ENCODE measurements at regions not wholly inside any gene's neighbourhood (a gene's known extent, or its start where the extent isn't known, plus 50 kb on each side); places are given as distances from the start of the nearest gene placed in this dataset.

DNA sequence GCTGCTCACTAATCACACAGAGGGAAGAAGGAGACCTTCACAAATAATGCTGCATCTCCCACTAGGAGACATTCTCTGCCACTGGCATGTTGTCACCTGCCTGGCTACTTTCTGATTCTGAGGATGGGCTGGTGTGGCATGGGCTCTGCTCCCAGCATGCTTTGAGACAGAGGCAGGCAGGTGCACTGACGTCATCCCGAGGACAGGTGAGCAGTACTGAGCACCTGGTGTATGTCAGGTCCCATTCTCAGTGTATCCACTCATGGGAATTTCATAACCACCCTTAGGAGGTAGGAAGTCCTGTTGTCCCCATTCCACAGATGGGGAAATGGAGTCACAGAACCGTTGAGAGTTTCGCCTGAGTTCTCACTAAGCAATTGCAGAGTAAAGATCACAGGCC lies 597.9 kb downstream of the VRK1 start:
- DNase-seq (ENCODE audit: low spot score): no peak
- intact Hi-C loops (cut with DNase I): no loop called here

DNA sequence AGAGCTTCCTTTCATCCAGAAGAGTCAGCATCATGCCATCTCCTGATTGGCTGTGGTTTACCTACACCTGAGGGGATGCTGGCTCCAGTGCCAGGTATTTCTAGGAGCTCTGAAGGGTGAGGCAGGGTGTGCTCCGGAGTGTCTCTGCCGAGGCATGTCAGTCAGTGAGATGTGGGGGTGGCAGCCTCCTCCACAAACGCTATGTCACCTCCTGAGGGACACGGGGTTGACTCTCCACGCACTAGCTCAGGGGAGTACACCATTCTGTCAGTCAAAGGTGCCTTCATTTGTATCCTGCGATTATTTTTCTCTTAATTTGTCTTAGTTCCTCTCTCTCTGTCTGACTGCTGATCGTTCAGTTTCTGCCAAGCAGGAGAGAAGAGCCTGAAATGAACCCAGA lies 604.5 kb downstream of the VRK1 start:
- no peak for DNase-seq (ENCODE audit: low spot score)
- intact Hi-C loops (cut with DNase I): no loop called here

DNA sequence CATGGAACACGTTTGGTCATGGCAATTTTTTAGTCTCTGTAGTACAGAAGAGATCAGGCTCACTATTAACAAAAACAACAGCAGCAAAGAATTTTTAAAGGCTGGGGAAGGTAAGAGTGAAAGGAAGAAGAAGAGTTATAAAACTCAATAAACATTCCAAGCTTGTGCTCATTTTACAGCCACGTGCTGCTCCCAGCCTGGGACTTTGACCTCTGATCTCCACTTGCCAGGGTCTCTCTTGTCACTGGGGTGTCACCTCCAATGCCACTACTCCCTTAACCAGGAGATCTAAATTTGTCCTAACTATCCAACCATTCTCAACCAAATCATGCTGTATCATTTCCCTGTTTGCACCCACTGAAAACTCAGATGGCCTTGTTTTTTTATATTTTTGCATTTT lies 605.1 kb downstream of the VRK1 start:
- no peak for DNase-seq (ENCODE audit: low spot score)
- intact Hi-C loops (cut with DNase I): no loop called here

- no peak for DNase-seq (ENCODE audit: low spot score)
- intact Hi-C loops (cut with DNase I): no loop called here
These were observed 610.7 kb downstream of the VRK1 start for GRCh38 chr14:97407701-97408407.

GRCh38 chr14:97408503-97408902 lies 611.3 kb downstream of the VRK1 start:
- intact Hi-C loops (cut with DNase I): no loop called here
- no peak for DNase-seq (ENCODE audit: low spot score)

DNA sequence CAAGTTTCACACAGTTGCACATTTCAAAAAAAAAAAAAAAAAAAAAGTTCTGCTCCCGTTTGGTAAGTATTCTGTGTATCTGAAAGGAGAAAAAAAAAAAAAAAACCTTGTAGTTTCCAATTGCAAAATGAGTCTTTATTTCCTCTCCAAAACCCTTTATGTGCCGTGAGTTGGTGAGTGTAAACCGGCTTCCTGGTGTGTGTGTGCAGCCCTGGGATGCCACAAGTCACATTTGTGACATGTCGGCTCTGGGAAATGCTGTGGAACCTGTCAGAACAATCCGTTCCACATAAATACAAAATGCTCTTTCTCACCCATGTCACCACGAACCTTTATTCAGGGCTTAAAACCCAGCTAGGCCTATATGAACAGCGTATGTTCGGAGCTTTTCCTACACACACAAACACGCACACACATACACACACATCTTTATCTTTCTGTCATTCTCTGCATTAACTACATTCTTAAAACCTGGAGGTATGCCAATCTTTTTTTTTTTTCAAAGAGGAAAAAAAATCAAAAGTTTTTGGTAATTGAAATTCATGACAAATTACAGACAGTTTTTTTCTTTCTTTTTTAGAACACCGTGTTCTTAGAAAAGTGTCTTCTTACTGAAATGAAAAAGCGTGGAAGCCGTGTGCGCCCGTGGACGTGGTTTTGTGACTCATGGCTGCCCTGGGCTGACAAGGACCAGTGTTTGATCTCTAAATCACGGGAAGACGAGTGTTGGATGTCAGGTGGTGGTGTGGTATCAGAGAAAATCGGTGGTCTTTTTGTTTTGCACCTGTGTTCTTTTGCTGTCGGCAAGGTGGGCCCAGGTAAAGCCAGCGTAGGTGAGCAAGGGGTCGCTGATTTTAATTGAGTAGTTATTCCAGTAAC lies 612.0 kb downstream of the VRK1 start:
- DNase-seq (ENCODE audit: low spot score): no peak
- intact Hi-C loops (cut with DNase I): no loop called here

- no peak for DNase-seq (ENCODE audit: low spot score)
- intact Hi-C loops (cut with DNase I): no loop called here
These were observed 613.8 kb downstream of the VRK1 start for GRCh38 chr14:97410667-97411620.

GRCh38 chr14:97411938-97412612 lies 614.9 kb downstream of the VRK1 start:
- DNase-seq (ENCODE audit: low spot score): no peak
- intact Hi-C loops (cut with DNase I): no loop called here

DNA sequence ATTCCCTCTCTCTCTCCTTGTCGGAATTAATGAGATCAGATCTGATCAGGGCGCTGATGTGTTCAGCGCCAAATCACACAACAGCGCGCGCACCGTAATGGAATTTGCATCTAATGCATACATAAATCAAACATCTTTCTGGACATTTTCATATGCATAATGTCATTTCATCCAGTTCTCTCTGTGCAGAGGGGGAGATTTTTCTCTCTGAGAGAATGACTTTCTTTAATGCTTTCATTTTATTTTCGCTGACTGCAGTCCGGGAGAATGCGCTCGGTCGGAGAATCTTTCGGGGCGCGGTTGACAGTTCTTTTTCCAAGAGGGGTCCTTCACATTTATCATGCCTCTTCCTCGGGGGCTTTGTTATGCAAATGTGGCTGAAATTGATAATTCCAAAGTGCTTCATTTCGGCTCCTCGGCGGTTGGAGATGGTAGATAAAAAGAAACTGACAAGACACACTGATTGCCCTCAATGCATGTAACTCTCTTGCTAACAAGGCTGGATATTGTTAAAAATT lies 615.9 kb downstream of the VRK1 start:
- DNase-seq (ENCODE audit: low spot score): no peak
- intact Hi-C loops (cut with DNase I): no loop called here

GRCh38 chr14:97413966-97414717 lies 617.0 kb downstream of the VRK1 start:
- DNase-seq (ENCODE audit: low spot score): no peak
- intact Hi-C loops (cut with DNase I): no loop called here

DNA sequence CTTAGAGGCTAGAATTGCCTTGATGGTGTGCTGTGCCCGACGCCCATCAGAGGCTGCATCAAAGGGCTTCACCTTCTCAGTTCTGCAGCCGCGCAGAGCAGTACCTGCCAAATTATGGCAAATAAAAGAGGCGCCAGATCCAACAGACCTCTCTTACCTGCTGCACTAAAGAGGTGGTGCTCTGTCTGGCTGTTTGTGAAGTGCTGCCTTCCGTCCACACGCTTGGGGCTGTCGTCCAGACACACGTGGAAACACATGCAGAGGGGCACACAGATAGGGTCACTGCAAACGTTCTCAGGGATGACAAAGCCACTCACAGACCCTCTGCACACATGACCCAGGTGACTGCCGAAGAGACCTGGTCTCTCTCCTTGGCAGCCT lies 617.5 kb downstream of the VRK1 start:
- DNase-seq (ENCODE audit: low spot score): no peak
- intact Hi-C loops (cut with DNase I): no loop called here

DNA sequence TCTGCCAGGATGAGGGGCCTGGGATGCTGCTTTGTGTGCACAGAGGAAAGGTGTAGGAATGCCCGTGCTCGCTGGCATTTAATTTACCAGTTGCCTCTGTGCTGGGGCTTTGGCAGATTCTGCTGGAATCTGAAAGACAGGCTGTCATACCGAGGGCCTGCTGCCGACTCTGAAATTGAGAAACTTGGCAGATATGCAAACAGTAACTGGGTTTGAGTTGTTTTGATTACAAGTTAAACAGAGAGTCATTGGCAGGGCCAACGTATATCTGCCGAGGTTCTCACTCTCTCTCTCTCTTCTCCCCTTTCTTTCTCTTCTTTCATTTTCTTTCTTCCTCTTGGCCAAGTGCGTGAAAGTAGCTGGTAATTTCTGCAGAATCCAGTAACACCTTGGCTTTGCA lies 618.7 kb downstream of the VRK1 start:
- no peak for DNase-seq (ENCODE audit: low spot score)
- intact Hi-C loops (cut with DNase I): no loop called here

DNA sequence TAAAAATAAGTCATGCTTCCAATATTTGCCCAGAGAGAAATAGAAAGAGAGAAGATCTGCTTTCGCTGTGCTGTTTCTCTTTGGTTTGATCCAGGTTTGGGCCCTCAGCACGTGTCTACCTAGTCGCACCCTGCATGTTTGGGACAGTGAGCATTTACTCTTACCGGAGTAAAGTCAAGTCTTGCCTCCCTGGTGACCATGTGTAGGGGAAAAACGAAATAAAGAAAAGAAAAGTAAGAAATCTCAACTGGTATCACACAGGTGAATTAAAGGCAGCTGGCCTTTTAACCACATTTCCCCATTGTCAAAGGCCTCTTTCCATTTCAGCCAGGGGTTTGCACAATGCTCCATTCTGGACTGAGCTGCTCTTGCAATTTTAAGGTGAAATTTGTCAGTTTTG lies 619.4 kb downstream of the VRK1 start:
- intact Hi-C loops (cut with DNase I): no loop called here
- no peak for DNase-seq (ENCODE audit: low spot score)

DNA sequence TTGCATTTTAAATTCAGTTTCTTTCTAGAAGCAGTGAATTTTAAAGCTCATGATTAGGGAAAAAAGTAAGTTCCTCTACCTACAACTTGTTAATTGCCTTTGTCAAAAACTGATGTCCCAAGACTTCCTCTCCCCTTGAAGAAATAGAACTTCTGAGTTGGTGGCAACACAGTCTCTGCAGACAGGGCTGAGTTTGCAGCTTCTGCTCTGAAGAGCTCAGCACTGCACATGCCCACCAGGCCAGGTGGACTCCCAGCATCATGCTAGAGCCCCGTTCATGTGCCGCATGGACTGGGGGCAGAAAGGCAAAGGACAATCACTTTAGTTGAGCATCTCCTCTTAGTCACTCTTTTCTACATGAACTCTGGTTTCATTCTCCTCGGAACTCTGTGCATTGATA lies 620.1 kb downstream of the VRK1 start:
- DNase-seq (ENCODE audit: low spot score): no peak
- intact Hi-C loops (cut with DNase I): no loop called here

DNA sequence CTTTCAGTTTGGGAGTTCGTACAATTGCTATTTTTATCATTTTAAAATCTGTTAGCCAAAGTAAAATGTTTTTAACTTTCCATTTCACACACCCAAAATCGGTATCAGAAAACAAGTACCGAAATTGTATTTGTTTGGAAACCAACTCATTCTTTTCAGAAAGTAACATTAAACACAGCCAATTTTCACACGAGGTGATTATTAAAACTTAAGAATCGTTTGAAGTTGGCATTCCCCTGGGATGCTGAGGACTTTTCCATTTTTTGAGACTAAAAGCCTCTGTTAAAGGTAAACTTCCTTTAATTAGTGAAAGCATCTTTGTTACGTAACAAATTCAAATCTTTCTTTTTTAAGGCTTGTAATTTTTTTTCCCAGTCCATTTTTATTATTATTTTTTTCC lies 623.0 kb downstream of the VRK1 start:
- no peak for DNase-seq (ENCODE audit: low spot score)
- intact Hi-C loops (cut with DNase I): no loop called here

DNA sequence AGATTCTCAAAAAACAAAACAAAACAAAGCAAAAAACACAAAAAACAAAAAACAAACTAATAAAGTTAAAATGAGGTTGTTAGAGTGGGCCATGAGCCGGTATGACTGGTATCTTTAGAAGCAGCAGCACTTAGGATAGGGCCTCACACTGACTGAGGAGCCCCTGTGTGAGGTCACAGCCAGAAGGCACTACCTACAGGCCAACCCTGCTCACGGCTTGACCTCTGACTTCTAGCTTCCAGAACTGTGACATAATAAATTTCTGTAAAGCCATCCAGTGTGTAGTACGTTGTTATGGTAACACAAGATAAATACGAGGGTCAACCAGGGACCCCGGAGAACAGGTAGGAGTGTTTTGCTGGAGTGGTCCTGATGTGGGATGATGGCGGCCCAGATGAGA lies 629.6 kb downstream of the VRK1 start:
- intact Hi-C loops (cut with DNase I): no loop called here
- no peak for DNase-seq (ENCODE audit: low spot score)

- DNase-seq (ENCODE audit: low spot score): no peak
- intact Hi-C loops (cut with DNase I): no loop called here
These were observed 631.7 kb downstream of the VRK1 start for GRCh38 chr14:97428808-97429440.

DNA sequence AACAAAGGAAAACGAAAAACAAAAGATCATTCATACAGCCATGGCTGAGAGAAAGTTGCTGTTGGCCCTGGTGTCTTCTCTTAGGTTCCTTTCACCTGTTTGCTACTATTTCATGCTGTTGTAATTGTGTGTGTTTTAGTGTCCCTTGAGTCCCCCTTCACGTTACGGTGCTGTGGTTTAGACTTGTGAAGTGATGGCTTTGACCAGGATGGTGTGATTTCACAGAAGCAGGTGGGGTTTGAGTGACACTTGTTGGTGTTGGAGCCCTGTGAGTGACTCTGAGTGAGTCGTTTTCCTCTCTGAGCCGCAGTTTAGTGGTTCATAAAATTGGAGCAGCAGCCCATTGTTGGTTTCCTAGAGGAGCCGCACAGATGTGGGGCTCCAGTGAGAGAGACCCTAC lies 635.4 kb downstream of the VRK1 start:
- intact Hi-C loops (cut with DNase I): no loop called here
- DNase-seq (ENCODE audit: low spot score): no peak
